HCEC 1CT (cell line): ENCODE measurements at regions not wholly inside any gene's neighbourhood (a gene's known extent, or its start where the extent isn't known, plus 50 kb on each side); places are given as distances from the start of the nearest gene placed in this dataset.
"Not testable (repeated sequence)": the region's sequence is repeated elsewhere in the genome, so short reads cannot be mapped to it uniquely, and the experiment has no call there.

Experiments used
- DNase-seq: peaks from one replicate; pipeline ENCODE4 v3.0.0-alpha.2; 2017

DNA sequence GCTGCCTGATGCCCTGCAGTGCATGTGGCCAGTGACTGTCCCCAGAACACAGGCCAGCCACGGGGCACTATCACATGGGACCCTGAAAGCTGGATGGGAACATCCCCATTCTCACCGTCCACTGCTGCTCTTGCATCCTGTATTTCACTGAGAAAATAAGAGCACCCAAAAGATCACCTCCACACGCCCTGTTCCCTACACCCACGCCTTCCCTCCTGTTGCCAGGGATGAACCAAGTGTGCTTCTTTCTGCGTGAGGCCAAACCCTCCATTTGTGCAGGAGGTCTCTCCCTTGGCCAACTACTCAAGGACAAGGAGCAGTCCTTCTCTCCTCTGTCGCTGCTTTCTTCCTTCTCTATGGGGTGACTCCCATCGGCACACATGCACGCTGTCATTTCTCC, 118.3 kb downstream of the LRRC37A3 start:
- not testable (repeated sequence) for DNase-seq

DNA sequence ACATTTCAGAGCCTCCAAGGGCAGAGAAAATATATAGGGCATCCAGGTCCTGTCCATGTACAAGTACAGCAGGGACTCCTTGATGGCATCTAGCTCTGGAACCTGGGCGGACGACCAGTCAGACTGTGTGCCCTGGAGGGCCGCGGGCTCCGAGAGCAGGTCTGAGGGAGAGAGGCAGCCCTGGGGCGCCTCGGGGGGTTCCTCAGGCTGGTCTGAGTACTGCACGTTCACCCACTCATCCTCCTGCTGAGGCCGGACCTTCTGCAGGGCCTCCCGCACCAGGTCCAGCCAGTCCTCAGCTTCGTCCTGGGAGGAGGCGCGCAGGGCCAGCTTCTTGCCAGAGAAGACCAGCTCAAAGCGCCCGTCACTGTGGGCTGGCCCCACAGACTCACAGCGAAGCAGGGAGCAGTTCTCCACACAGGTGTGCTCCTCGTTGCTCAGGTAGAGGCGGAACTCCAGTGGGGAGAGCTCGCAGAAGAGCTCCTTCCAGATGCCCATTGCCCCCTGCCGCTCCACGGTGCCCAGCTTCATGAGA, 118.8 kb downstream of the LRRC37A3 start:
- DNase-seq, result not testable (repeated sequence)

GRCh38 chr17:64799543-64800188, 119.6 kb downstream of the LRRC37A3 start:
- DNase-seq, result not testable (repeated sequence)

DNA sequence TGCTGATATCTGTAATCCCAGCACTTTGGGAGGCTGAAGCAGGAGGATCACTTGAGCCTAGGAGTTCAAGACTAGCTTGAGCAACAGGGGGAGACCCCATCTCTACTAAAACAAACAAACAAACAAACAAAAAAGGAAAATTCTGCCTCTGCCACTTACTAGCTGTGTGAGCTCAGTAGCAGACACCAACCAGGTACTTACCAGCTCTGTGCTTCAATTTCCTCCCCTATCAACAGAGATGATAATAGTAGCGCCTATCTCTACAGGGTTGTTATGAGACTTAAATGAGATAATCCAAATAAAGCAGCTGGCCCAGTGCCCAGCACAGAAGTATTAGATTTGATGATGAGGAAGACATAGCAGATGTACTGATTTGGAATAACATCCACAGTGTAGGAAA, 120.3 kb downstream of the LRRC37A3 start:
- DNase-seq, result not testable (repeated sequence)

DNA sequence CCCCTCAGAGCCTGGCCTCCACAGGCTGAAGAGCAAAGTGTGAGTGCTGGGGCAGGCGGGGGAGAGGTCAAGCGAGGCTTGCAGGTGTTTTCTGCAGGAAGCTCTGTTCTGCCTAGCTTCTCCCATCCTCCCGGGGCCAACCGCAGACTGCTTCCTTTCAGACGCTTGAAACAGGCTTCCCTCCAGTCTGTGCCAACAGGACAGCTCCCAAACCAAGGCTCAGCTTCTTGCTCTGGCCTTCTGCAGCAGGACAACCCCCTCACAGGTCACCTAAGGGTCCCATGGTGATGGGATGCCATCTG, 120.8 kb downstream of the LRRC37A3 start:
- not testable (repeated sequence) for DNase-seq

DNA sequence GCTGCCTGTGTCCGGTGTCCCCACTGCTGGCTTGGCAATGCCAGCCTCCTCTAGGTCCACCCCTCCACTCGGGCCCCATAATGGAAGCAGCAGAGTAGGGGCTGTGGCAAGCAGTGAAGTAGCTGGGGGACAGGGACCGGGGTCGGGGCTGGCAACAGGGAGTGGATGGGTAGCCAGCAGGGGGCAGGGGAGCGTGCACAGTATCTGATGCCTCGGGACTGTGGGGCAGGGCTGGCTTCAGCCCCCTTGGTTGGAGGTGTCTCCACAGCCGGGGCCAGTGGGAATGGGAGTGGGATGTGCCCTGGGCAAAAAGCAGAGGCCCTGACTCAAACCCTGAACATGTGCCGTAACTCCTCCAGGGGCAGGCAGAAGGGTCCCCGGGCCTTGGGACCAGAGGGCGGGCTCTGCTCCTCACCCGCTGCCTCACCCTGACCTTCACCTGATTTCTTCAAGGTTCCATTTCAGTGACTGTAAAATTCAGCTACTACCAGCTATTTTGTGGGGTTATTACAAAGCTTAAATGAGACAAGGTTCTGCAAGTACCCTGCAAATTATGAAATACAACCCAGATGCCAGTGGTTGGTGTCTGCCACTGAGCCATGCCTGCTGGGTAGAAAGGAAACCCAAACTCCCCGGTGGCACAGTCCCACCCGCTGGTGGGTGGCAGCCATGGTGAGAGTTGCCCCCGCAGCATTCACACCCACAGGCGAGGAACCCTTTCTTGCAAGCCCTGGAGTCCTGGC, 121.4 kb downstream of the LRRC37A3 start:
- DNase-seq, result not testable (repeated sequence)

- DNase-seq, result not testable (repeated sequence)
Measured at GRCh38 chr17:64795342-64795741, 123.9 kb downstream of the LRRC37A3 start.

DNA sequence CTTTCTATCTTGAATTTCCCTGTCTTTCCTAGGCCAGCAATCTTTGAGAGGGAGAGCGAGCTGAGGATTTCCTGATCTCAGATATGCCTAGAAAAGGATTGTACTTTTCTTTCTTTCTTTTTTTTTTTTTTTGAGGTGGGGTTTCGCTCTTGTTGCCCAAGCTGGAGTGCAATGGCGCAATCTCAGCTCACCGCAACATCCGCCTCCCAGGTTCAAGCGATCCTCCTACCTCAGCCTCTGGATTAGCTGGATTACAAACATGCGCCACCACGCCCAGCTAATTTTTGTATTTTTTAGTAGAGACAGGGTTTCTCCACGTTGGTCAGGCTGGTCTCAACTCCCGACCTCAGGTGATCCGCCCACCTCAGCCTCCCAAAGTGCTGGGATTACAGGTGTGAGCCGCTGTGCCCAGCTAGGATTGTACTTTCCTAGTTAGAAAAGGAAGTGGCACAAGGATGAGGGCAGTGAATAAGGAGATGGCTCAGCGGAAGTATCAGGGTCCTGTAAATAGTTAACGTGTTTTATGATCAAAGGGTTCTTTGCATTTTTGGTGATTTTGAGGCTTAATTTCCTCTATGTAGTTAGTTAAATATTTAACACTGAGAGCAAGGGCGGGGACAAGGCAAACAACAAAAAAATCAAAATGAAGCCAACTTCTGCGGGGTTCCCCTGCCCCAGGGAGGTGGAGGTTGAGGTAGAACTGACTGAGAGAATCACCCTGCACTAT, 124.6 kb downstream of the LRRC37A3 start:
- DNase-seq, result not testable (repeated sequence)

DNA sequence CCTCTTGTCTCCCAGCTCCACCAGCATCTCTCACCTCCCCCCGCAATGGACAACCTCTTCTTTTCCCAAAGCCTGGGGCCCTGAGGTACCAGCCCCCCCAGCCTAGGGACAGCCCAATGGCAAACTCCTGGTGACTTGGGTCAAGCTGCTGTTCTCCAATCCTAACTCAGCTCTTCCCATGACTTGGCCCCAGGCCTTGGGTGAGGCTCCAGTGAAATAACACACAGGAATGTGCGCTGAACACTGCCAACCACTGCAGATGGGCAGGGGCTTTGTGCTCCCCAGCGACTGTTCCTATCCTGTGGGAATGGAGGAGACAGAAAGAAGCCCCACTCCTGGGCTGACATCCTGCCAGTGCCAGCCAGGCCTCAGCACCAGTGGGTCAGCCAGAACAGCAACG, 125.2 kb downstream of the LRRC37A3 start:
- DNase-seq, result not testable (repeated sequence)

DNA sequence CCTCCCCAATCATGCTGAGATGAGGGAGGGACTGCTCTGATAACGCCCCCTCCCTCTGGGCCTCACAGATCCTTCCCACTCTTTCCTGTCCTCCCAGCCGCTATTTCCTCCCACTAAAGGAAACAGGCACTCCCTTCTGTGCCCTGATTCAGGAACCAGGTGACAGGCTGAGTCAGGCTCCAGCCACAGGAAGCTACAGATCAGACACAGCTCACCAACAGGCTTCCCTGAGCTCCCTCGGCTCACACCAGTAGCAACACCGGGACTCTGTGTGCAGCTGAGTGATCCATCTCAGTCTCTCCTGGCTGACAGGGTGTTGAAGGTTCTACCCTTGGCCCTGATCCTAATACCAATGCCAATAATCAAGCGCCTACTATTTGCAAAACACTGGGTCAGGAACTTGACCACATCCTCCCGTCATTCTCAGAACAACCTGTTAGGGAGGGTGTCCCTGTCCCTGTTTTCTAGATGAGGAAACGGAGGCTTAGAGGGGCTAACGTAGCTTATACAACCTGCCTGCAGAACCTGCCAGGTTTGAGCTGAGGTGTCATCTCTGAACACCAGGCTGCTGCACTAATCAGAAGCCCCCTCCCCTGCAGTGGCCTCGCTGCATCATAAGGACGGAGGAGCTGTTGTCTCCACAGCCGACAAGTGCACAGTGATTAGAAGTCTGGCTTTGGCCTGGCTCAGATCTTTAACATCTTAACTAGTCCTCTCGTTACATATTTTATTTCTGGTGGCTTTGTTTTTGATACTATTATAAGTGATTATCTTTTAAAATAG, 126.3 kb downstream of the LRRC37A3 start:
- DNase-seq, result peak; percentile 74

DNA sequence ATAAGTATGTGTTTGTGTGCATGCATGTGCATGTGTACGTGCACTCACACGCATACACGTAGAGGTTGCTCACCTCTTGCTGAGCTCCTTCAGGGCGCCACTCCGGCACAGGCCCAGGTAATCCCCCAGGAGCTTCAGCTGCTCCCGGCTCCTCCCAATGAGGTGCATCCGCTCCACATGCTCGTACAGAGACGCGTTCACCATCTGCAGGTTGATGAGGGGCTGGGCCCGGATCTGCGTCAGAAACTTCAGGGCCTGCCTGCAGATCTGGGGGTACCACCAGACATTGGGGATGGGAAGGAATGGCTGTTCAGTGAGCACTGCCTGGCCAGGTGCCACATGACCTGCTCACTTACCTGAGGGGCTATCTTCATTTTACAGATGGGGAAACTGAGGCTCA, 127.0 kb downstream of the LRRC37A3 start:
- not testable (repeated sequence) for DNase-seq

DNA sequence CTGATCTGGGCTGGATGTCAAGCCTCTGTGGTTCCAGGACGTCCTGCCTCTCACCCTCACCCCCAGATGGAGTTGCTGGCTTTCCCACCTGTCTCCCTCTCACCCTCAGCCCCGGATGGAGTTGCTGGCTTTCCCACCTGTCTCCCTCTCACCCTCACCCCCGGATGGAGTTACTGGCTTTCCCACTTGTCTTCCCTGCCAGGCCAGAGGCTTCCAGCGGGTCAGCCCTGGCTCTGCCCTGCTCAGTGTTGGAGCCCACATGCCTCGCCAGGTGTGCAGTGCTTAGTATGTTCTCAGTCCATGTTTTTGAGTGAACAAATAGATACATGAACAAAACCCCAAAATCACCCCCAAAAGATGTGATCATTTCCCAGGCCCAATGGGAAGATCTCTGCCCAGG, 127.6 kb downstream of the LRRC37A3 start:
- DNase-seq, result not testable (repeated sequence)

DNA sequence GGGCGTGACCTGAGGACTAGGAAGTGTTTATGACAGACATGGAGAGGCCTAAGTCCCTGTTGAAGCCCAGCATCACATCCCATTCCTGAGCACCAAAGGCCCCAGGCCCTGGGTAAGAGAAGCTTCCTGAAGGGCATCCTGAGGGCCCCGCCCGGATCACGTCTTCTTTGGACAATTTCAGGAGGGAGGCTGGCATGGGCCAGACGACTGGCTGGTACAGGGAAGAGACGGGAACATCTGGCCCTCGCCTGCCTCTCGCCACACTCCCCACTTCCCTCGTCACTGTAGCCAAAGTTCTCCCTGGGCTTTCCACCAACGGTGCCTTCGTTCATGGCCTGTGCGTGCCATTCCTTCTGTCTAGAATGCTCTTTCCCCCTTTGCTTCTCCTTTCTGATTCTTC, 128.1 kb downstream of the LRRC37A3 start:
- DNase-seq, result not testable (repeated sequence)

- DNase-seq, result not testable (repeated sequence)
Measured at GRCh38 chr17:64790690-64791089, 128.6 kb upstream of the SMURF2 start.

DNA sequence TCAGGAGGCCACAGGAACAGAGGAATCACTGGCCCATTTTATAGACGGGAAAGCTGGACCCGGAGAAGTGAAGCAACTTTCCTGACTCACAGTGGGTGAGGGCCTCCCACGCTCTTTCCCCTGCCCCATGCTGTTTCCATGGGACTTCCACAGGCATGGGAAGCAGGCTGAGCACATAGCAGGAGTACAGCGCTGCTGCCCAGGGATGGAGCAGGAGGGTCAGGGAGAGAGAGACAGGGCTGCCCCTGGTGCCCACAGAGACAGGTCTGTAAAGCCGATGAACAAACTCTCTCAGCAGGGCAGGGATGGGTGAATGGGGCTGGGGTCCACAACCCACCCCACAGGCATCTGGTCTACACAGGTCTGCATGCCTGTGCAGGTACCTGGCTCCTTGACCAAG, 128.1 kb upstream of the SMURF2 start:
- DNase-seq, result not testable (repeated sequence)

GRCh38 chr17:64789061-64789445, 126.9 kb upstream of the SMURF2 start:
- not testable (repeated sequence) for DNase-seq

- no peak for DNase-seq
Measured at GRCh38 chr17:64788286-64789060, 126.4 kb upstream of the SMURF2 start.

DNA sequence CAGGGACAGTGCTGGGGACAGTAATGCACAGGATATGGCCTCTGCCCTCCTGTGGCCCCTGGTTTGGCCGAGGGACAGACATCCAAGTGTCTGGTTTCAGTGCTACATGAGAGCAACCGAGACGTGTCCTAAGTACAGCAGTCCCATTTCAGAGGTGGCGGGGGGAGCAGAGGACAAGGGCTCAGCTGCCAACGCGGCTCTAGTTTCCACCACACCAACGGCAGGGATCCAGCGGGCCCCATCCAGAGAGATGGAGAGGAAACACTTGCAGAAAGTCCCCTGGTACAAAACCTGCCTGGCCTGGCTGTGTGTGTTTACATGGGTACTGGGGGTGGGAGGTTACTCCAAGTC, 125.8 kb upstream of the SMURF2 start:
- no peak for DNase-seq

DNA sequence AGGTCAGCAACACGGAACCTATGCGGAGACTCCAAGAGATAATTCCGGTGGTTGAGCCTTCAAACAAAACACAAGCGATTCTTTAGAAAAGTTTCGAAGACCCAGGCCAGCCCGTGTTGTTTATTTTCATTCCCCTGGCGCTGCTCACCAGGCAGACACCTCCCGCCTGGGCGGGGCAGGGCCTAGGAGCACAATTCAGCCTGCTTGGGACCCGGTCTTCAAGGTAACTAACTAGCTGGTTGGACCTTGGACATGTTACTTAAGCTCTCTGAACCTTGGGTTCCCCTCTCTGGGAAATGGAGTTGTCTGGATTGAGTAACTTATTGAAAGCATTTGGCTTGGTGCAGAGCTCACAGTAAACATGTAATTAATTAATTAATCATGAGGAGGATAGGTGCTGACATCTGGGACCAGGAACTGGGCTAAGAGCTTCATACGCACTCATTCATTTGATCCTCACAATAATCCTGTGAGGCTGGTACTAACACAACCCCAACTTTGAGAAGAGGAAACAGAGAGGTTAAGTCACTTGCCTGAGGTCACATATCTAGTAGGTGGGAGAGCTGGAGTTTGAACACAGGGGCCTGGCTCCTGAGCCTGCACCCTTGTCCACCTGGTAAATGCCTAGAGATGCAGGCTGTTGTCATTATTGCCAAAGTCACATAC, 125.3 kb upstream of the SMURF2 start:
- no peak for DNase-seq

DNA sequence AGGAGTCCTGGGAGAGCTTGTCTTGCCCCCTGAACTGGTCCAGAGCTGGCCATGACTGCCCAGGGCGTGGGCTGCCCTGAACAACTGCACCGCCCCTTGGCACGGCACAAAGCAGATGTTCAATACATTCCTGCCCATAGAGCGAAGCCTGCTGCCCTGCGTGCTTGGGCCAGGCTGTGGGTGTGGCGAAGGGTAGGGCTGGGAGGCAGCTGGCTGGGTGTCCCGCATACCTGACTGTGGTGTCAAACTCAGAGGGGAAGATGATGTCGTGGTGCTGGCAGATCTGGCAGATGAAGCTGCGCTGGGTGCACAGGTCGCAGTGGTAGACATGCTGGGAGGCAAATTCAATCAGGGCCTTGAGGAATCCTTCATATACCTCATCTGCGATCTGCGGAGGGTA, 124.2 kb upstream of the SMURF2 start:
- no peak for DNase-seq

GRCh38 chr17:64785011-64785421, 122.9 kb upstream of the SMURF2 start:
- DNase-seq, result no peak
